AG10803 (cell line): ENCODE measurements at regions not wholly inside any gene's neighbourhood (a gene's known extent, or its start where the extent isn't known, plus 50 kb on each side); places are given as distances from the start of the nearest gene placed in this dataset.
A peak's percentile ranks its signal among the peaks of the same experiment; 100 is the strongest.

Source experiments
- DNase-seq: peaks from one replicate; pipeline ENCODE4 v3.0.0; 2010; ENCODE audit warnings: low read depth
- H3K4me3 ChIP-seq: 2 replicates; pipeline ENCODE4 v1.5.1; 2011; ENCODE audit warnings: mild to moderate bottlenecking, low read length, control low read depth
- TF ChIP-seq, protein P1 (sequence below): conservative IDR thresholded peaks from 2 replicates; pipeline ENCODE4 v1.5.1; 2011; ENCODE audit warnings: mild to moderate bottlenecking, low read length, control low read depth, inconsistent platforms

DNA sequence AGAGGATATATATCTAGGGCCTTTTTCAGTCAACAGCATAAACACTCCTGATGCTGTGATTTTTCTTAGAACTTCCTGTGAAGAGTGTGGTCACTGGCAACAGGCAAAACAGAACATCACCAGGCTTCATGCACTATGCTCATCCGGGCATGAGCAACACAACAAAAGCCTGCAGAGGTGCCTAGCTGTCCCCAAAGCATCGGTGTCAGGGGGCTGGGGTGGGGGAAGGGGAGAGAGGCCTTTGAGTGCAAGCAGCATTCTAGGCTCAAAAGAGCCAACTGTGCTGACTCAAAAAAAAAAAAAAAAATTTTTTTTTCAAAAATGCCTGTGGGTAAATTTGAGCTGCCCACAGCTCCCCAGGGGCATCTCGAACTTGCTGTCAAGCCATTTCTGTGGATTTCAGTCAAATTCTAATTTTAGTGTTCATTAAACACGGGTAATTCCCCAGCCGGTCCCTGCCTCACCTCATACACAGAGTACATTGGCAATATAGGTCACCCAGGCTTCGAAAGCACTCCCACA lies 194.6 kb upstream of the DYNLRB2 start:
- TF ChIP-seq, protein P1, sequence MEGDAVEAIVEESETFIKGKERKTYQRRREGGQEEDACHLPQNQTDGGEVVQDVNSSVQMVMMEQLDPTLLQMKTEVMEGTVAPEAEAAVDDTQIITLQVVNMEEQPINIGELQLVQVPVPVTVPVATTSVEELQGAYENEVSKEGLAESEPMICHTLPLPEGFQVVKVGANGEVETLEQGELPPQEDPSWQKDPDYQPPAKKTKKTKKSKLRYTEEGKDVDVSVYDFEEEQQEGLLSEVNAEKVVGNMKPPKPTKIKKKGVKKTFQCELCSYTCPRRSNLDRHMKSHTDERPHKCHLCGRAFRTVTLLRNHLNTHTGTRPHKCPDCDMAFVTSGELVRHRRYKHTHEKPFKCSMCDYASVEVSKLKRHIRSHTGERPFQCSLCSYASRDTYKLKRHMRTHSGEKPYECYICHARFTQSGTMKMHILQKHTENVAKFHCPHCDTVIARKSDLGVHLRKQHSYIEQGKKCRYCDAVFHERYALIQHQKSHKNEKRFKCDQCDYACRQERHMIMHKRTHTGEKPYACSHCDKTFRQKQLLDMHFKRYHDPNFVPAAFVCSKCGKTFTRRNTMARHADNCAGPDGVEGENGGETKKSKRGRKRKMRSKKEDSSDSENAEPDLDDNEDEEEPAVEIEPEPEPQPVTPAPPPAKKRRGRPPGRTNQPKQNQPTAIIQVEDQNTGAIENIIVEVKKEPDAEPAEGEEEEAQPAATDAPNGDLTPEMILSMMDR: no peak
- H3K4me3 ChIP-seq: no peak overlapping the region
- peak; percentile 64 for DNase-seq

DNA sequence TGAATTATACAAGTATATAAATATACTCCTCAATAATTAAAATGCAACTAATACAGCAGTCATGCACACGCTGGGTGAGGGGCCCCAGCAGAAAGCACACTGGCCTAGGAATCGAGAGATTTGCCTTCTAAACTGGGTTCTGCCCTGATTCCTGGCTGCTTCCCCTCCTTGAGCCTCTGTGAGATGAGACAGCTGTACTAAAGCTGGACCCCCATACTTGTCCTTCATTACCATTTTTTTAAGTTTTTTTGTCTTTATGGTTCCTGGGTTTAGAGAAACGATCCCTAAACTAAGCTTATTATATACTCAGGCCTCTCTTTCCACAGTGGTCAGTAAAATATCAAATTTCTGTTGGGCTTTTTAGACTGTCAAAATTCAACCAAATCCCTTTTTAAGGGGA lies 195.1 kb upstream of the DYNLRB2 start:
- TF ChIP-seq, protein P1: no peak
- DNase-seq: no peak

DNA sequence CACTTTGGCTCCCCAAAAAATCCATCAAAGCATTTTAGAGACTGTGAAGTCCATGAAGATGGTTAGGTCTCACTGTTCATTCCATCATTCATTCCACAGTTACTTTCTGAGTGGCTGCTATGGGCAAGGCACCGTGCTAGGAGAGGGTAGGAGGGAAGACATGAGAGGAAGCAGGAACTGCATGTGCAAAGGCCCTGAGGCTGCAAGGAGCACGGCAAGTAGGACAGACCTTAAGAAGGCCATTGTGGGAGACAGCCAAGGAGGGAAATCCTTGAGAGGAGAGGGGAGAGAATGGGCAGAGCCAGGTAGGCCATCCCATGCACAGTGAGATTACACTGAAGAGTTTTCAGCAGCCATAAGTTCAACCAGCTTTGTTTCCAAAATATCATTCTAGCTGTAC lies 196.2 kb upstream of the DYNLRB2 start:
- TF ChIP-seq, protein P1: no peak
- H3K4me3 ChIP-seq: no peak overlapping the region
- no peak for DNase-seq

More for the DNA sequence above, 195.1 kb upstream of the DYNLRB2 start:
- no peak overlapping the region for H3K4me3 ChIP-seq

DNA sequence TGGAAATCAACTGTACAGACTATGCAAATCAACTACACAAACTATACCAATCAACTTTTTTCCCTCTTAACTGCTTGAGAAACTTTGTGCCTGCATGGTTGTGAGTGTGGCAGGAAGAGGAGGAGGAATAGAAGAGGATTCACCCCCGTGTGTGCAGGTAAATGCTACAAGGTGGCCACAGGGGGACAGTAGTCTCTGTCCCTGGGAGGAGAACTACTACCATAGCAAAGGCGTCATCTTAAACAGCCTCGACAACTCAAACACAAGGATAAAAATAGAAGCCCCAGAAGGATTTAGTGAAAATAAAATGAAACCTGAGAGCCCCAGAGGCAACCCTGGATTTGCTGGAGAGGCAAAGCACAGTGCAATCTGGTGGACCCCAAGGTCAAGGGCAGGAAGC lies 199.5 kb upstream of the DYNLRB2 start:
- TF ChIP-seq, protein P1: no peak
- no peak overlapping the region for H3K4me3 ChIP-seq

DNA sequence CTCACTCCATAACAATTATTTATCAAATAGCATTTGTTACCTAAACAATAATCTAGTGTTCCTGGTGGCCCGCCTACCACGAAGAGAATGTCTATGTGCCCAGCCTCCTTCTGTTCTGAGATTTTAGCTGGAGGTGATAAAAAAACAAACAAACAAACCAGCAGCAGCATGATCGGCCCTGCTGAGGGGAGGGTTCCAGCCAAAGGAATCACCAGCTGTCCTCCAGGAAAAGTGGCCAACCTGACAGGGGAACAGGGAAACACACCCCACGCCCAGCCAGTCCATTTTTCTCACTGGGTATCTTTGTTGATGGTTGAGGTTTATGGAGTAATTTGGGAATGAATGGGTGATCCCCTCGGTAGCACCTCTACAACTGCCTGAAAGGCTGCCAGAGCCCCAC lies 203.0 kb upstream of the DYNLRB2 start:
- H3K4me3 ChIP-seq: no peak overlapping the region
- TF ChIP-seq, protein P1: no peak
- no peak for DNase-seq

More for the DNA sequence above, 199.5 kb upstream of the DYNLRB2 start:
- no peak for DNase-seq

DNA sequence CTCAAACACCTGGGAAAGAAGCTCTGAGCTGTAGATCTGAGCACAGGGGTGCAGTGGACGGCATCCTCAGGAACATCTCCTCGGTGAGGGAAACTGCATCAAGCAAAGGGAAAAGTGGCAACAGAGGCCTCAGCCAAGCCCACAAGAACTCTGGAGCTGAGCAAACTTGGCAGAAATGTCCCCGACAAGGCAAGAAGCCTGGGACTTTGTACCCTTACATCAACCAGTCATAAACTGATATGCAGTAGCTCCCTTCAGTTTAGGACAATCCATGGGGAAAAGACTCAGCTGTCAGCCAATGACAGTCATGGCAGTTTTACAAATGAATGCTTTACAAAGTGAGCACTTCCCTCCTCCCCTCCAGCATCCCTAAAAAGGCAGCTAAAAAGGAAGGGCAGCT lies 210.0 kb upstream of the DYNLRB2 start:
- TF ChIP-seq, protein P1: no peak

DNA sequence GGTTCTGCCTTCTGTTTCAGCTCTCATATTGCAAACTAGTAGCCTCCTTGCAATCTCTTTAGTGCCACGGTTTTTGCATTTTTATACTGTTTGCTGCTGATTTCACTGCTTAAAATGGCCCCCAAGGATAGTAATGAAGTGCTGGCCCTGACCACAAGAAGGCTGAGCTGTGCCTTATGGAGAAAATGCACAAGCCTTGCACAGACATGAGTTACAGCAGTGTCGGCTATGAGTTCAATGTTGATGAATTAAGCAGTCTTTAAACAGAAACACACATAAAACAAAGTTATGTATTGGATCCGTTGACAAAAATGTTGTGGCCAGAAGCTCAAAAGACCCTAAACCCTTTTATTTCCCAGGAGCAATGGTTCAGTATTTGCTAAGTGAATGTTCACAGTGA lies 210.6 kb upstream of the DYNLRB2 start:
- TF ChIP-seq, protein P1: no peak
- no peak overlapping the region for H3K4me3 ChIP-seq
- DNase-seq: no peak

More for the DNA sequence above, 210.0 kb upstream of the DYNLRB2 start:
- no peak overlapping the region for H3K4me3 ChIP-seq
- no peak for DNase-seq
